Sigmoid colon (tissue), 4 donors: ENCODE measurements at regions not wholly inside any gene's neighbourhood (a gene's known extent, or its start where the extent isn't known, plus 50 kb on each side); places are given as distances from the start of the nearest gene placed in this dataset.

Experiments used
- EP300 ChIP-seq, 4 donors: sonication (generic); formaldehyde crosslinking; IDR thresholded peaks; one replicate each; pipeline ENCODE4 v1.6.1; 2017; ENCODE audit warnings: antibody characterized with exemption in 4 of 4
- TF ChIP-seq, protein P1 (sequence below), 4 experiments: fragments of 450-650 bp in 3 of 4; fragments of 200-600 bp in 1 of 4; IDR thresholded peaks; one replicate each; pipeline ENCODE4 v1.5.1; 2016 to 2019; ENCODE audit warnings: antibody characterized with exemption in 4 of 4, mild to moderate bottlenecking in 3 of 4, moderate library complexity in 2 of 4

DNA sequence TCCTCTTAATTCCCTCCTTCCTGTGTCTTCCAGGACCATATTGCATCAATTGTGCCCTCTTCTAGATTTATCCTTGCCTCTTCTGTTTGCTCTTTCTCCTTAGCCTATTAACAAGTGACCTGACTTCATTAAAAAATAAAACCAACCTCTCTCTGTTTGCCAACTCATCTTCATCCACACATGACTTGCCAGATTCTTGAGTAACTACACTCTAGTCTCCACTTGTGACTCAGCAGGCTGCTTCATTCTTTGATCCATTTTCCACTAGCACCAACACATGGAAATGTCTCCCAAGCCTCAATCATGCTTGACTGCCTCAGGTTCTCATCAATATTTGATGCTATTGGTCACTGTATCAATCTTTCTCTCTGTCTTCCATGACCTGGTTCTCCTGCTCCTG is 492.4 kb upstream of the TMPO start:
- TF ChIP-seq, protein P1, sequence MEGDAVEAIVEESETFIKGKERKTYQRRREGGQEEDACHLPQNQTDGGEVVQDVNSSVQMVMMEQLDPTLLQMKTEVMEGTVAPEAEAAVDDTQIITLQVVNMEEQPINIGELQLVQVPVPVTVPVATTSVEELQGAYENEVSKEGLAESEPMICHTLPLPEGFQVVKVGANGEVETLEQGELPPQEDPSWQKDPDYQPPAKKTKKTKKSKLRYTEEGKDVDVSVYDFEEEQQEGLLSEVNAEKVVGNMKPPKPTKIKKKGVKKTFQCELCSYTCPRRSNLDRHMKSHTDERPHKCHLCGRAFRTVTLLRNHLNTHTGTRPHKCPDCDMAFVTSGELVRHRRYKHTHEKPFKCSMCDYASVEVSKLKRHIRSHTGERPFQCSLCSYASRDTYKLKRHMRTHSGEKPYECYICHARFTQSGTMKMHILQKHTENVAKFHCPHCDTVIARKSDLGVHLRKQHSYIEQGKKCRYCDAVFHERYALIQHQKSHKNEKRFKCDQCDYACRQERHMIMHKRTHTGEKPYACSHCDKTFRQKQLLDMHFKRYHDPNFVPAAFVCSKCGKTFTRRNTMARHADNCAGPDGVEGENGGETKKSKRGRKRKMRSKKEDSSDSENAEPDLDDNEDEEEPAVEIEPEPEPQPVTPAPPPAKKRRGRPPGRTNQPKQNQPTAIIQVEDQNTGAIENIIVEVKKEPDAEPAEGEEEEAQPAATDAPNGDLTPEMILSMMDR (IDR thresholded peaks at IDR 0.05): no peak
- TF ChIP-seq EP300 (IDR thresholded peaks at IDR 0.05): no peak
